ENCODE measurements at regions not wholly inside any gene's neighbourhood (a gene's known extent, or its start where the extent isn't known, plus 50 kb on each side); places are given as distances from the start of the nearest gene placed in this dataset.

DNA sequence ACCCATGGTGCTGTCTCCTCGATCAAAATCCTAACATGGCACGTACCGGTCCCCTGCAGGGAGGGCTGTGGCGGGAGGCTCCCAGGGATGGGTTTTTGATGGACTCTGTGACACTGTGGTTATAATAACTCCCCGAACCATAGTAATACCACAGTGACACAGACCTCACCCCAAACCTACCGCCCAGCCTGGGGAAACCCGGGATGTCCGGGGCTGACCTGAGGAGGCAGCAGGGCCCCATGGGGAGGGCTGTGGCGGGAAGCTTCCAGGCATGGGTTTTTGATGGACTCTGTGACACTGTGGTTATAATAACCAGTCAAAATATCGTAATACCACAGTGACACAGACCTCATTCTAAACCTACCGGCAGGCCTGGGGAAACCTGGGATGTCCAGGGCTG, 378.0 kb downstream of the TMEM121 start:
- TF ChIP-seq, protein P1, sequence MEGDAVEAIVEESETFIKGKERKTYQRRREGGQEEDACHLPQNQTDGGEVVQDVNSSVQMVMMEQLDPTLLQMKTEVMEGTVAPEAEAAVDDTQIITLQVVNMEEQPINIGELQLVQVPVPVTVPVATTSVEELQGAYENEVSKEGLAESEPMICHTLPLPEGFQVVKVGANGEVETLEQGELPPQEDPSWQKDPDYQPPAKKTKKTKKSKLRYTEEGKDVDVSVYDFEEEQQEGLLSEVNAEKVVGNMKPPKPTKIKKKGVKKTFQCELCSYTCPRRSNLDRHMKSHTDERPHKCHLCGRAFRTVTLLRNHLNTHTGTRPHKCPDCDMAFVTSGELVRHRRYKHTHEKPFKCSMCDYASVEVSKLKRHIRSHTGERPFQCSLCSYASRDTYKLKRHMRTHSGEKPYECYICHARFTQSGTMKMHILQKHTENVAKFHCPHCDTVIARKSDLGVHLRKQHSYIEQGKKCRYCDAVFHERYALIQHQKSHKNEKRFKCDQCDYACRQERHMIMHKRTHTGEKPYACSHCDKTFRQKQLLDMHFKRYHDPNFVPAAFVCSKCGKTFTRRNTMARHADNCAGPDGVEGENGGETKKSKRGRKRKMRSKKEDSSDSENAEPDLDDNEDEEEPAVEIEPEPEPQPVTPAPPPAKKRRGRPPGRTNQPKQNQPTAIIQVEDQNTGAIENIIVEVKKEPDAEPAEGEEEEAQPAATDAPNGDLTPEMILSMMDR (IDR thresholded peaks at IDR 0.05): no peak
- TF ChIP-seq POLR2A (IDR thresholded peaks at IDR 0.05): no peak
